ENCODE measurements at regions not wholly inside any gene's neighbourhood (a gene's known extent, or its start where the extent isn't known, plus 50 kb on each side); places are given as distances from the start of the nearest gene placed in this dataset.

DNA sequence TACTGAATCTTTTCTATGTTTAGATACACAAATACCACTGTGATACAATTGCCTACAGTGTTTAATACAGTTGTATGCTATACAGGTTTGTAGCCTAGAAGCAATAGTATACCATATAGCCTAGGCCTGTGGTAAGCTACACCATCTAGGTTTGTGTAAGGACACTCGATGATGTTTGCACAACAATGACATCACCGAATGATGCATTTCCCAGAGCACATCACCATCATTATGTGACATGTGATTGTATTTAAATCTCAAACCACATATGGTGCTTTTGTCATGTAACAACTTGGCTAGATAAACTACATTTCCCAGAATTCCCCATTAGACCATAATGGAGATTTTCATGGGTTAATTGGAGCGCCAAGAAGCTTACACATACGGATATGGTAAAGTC is 128.4 kb upstream of the CPNE8 start:
- Histone ChIP-seq H3K56ac (ENCODE audit: insufficient read length, low read depth, low read length) (no peak overlapping the region), H3K27me3 (ENCODE audit: insufficient read depth, low read length) (no peaks in the 10 kb centered on the region), H3K4me2 (ENCODE audit: insufficient read depth, insufficient read length, low read length) (no peak overlapping the region), H2AK5ac (ENCODE audit: insufficient read length, low read length) (no peak overlapping the region), H3K79me2 (ENCODE audit: insufficient read depth, low read length) (no peaks in the 10 kb centered on the region), H3T11ph (ENCODE audit: low read length) (no peak overlapping the region), H2AFZ (ENCODE audit: low read length) (no peak overlapping the region), H3K23me2 (ENCODE audit: insufficient read length, low read depth, low read length, poor library complexity, severe bottlenecking) (no peaks in the 10 kb centered on the region), H3K9ac (ENCODE audit: extremely low read depth, insufficient read length, low read length) (no peak overlapping the region), H4K8ac (replicated peaks; ENCODE audit: insufficient read length, low read depth, low read length) (no peak overlapping the region), H4K20me1 (ENCODE audit: control insufficient read depth, insufficient read depth, insufficient read length) (no peaks in the 10 kb centered on the region), H2BK5ac (ENCODE audit: insufficient read length, low read length) (no peak overlapping the region), H3K4me1 (ENCODE audit: insufficient read depth, low read length) (no peaks in the 10 kb centered on the region), H2BK120ac (ENCODE audit: low read depth, low read length, poor library complexity, severe bottlenecking) (no peak overlapping the region), H3K27ac (ENCODE audit: insufficient read length, low read depth, low read length) (no peak overlapping the region), H3K79me1 (ENCODE audit: insufficient read depth, low read depth, low read length, poor library complexity, severe bottlenecking) (no peaks in the 10 kb centered on the region), H4K5ac (ENCODE audit: insufficient read length, low read depth, low read length) (no peak overlapping the region), H4K91ac (ENCODE audit: insufficient read length, low read depth, low read length) (no peak overlapping the region), H2BK12ac (ENCODE audit: insufficient read length, low read depth, low read length) (no peak overlapping the region), H3K18ac (ENCODE audit: insufficient read length, low read depth, low read length) (no peak overlapping the region), H3K14ac (ENCODE audit: insufficient read depth, low read length) (no peak overlapping the region), H3K4ac (ENCODE audit: low read depth, low read length) (no peak overlapping the region), H3K9me3 (ENCODE audit: control insufficient read depth, low read depth, low read length) (no peaks in the 10 kb centered on the region), H2BK15ac (ENCODE audit: low read depth, low read length) (no peak overlapping the region), H3K23ac (ENCODE audit: insufficient read length, low read depth, low read length) (no peak overlapping the region), H2BK20ac (ENCODE audit: low read depth, low read length, poor library complexity, severe bottlenecking) (no peak overlapping the region)
- TF ChIP-seq, protein P1, sequence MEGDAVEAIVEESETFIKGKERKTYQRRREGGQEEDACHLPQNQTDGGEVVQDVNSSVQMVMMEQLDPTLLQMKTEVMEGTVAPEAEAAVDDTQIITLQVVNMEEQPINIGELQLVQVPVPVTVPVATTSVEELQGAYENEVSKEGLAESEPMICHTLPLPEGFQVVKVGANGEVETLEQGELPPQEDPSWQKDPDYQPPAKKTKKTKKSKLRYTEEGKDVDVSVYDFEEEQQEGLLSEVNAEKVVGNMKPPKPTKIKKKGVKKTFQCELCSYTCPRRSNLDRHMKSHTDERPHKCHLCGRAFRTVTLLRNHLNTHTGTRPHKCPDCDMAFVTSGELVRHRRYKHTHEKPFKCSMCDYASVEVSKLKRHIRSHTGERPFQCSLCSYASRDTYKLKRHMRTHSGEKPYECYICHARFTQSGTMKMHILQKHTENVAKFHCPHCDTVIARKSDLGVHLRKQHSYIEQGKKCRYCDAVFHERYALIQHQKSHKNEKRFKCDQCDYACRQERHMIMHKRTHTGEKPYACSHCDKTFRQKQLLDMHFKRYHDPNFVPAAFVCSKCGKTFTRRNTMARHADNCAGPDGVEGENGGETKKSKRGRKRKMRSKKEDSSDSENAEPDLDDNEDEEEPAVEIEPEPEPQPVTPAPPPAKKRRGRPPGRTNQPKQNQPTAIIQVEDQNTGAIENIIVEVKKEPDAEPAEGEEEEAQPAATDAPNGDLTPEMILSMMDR (conservative IDR thresholded peaks at IDR 0.05), result no peak
- Mint-ChIP-seq H3K9me3 (no peaks in the 10 kb centered on the region), H3K4me1 (no peaks in the 10 kb centered on the region), H3K27me3 (ENCODE audit: low read depth) (no peaks in the 10 kb centered on the region), H3K36me3 (ENCODE audit: insufficient read depth in 1 of 3, low read depth in 3 of 3) (no peaks in the 10 kb centered on the region), H3K4me3 (no peak overlapping the region), H3K27ac (no peak overlapping the region)
- no CpG with 5 or more reads among the region's 4 CpGs for WGBS (ENCODE audit: extremely low coverage, insufficient read length, low lambda C conversion rate)
- no peak for DNase-seq

All from H9 (cell line).